ENCODE measurements at regions not wholly inside any gene's neighbourhood (a gene's known extent, or its start where the extent isn't known, plus 50 kb on each side); places are given as distances from the start of the nearest gene placed in this dataset.

GRCh38 chr10:109280837-109281236 lies 642.5 kb downstream of the XPNPEP1 start:
- no peak overlapping the region for H3K56ac ChIP-seq (ENCODE audit: extremely low read depth, insufficient read depth, low read length)
- no peak overlapping the region for H3K23ac ChIP-seq (ENCODE audit: low read depth, low read length)
- H4K8ac ChIP-seq (ENCODE audit: low read depth in 2 of 2, low read length in 2 of 2): no peak overlapping the region
- ChIA-PET CTCF (no interaction called here), POLR2A (ENCODE audit: unreplicated experiment) (no interaction called here)
- H3K4me1 ChIP-seq (ENCODE audit: control insufficient read depth, insufficient read depth, low read length): peaks cover 12% of the 10 kb centered on the region
- no TSS peak for BruUV-seq (replicated peaks)
- no peak overlapping the region for H2BK20ac ChIP-seq (ENCODE audit: low read depth, low read length)
- no peak overlapping the region for H3K9ac ChIP-seq (ENCODE audit: low read depth, low read length)
- peak overlapping the region; percentile 72; the same call in 1 of the 2 replicates for H3K18ac ChIP-seq (ENCODE audit: low read depth, low read length)
- dilution Hi-C loops (cut with HindIII; ENCODE audit: low sequenced_read_pairs, unreplicated experiment): no loop called here
- peak overlapping the region; percentile 61 for H2BK120ac ChIP-seq (ENCODE audit: low read depth, low read length)
- H4K20me1 ChIP-seq (ENCODE audit: insufficient read depth, low read length): no peaks in the 10 kb centered on the region
- peak overlapping the region; percentile 34; the same call in 1 of the 2 replicates for H4K91ac ChIP-seq (ENCODE audit: insufficient read depth, low read depth, low read length)
- H3K4ac ChIP-seq (ENCODE audit: low read depth, low read length): no peak overlapping the region
- H2AK5ac ChIP-seq (ENCODE audit: low read depth, low read length): no peak overlapping the region
- H3K27ac ChIP-seq (ENCODE audit: insufficient read depth, low read length): no peak overlapping the region
- H3K4me2 ChIP-seq (ENCODE audit: low read depth, low read length): no peak overlapping the region
- no peaks in the 10 kb centered on the region for H3K27me3 ChIP-seq (ENCODE audit: control insufficient read depth, insufficient read depth, low read length)
- no peaks in the 10 kb centered on the region for H3K9me3 ChIP-seq (ENCODE audit: control insufficient read depth, insufficient read depth, low read length)
- DNase-seq (no peak), ATAC-seq (ENCODE audit: low read depth) (no peak)
- no peak overlapping the region for H3K14ac ChIP-seq (replicated peaks; ENCODE audit: low read depth, low read length)
- H3K9me1 ChIP-seq (ENCODE audit: insufficient read depth, low read length): peaks cover 5% of the 10 kb centered on the region; the same call in 1 of the 2 replicates
- in situ Hi-C loops (cut with MboI; ENCODE audit: low sequenced_read_pairs): no loop called here
- no peaks in the 10 kb centered on the region for H3K36me3 ChIP-seq (ENCODE audit: control insufficient read depth, insufficient read depth, low read length)
- H2AK9ac ChIP-seq (replicated peaks; ENCODE audit: low read depth, low read length, poor library complexity): no peak overlapping the region
- no peaks in the 10 kb centered on the region for H3K79me1 ChIP-seq (ENCODE audit: low read depth in 1 of 2, low read length in 2 of 2)
- intact Hi-C loops (cut with micrococcal nuclease): loop anchor here (5.0 kb wide), 1 partner anchor 74 kb away; no protein-coding TSS in a partner anchor
- H2BK15ac ChIP-seq (ENCODE audit: low read depth, low read length): no peak overlapping the region
- 0 out of 2 replicates have a peak overlapping the region, but pooled peaks have one; percentile 61 for H4K5ac ChIP-seq (ENCODE audit: low read depth, low read length)
- TF ChIP-seq MAZ (IDR thresholded peaks at IDR 0.05; ENCODE audit: borderline replicate concordance, low read depth, low read length) (no peak), RFX5 (IDR thresholded peaks at IDR 0.05; ENCODE audit: low read depth, low read length) (no peak), MAFK (IDR thresholded peaks at IDR 0.05; ENCODE audit: low read depth, low read length) (peak; percentile 62)
- no peak overlapping the region for H3K4me3 ChIP-seq (ENCODE audit: insufficient read depth, low read depth, low read length)
- WGBS, 2 experiments (ENCODE audit: extremely low coverage in 2 of 2, insufficient read length in 1 of 2): no CpG with 5 or more reads among the region's 8 CpGs
- peak overlapping the region; percentile 33 for H2BK5ac ChIP-seq (ENCODE audit: low read depth, low read length, poor library complexity, severe bottlenecking)
- H2AFZ ChIP-seq (replicated peaks; ENCODE audit: low read length, poor library complexity): no peak overlapping the region

All from IMR-90 (cell line).